GM12878 (cell line): ENCODE measurements at regions not wholly inside any gene's neighbourhood (a gene's known extent, or its start where the extent isn't known, plus 50 kb on each side); places are given as distances from the start of the nearest gene placed in this dataset.

ENCODE experiments used
- ATF2 ChIP-seq: IDR thresholded peaks from 2 replicates; pipeline ENCODE4 v1.6.1; 2012; ENCODE audit warnings: low read length, inconsistent platforms
- ATF7 ChIP-seq: fragments of 450-650 bp; IDR thresholded peaks from 2 replicates; pipeline ENCODE4 v1.6.1; 2016; ENCODE audit warnings: low read depth, mild to moderate bottlenecking
- BMI1 ChIP-seq: fragments of 450-650 bp; IDR thresholded peaks from 2 replicates; pipeline ENCODE4 v1.6.1; 2016; ENCODE audit warnings: mild to moderate bottlenecking, moderate library complexity, borderline replicate concordance
- CBX5 ChIP-seq: sonication (generic); IDR thresholded peaks from 2 replicates; pipeline ENCODE4 v1.6.1; 2016; ENCODE audit warnings: low read depth, moderate library complexity, mild to moderate bottlenecking, inconsistent platforms
- CEBPB ChIP-seq, 2 experiments: fragments of 150-350 bp in 1 of 2; IDR thresholded peaks; 2 replicates each; pipeline ENCODE4 v1.6.1; 2012 to 2014; ENCODE audit warnings: low read depth in 2 of 2, low read length in 2 of 2, borderline replicate concordance in 1 of 2, inconsistent platforms in 1 of 2
- CEBPZ ChIP-seq: fragments of 150-350 bp; IDR thresholded peaks from 2 replicates; pipeline ENCODE4 v1.6.1; 2016; ENCODE audit warnings: low read depth, low read length
- E4F1 ChIP-seq: fragments of 450-650 bp; IDR thresholded peaks from 2 replicates; pipeline ENCODE4 v1.6.1; 2018; ENCODE audit warnings: borderline replicate concordance, mild to moderate bottlenecking; ENCODE audit not compliant: partially characterized antibody
- ELK1 ChIP-seq: IDR thresholded peaks from 2 replicates; pipeline ENCODE4 v1.6.1; 2012; ENCODE audit warnings: low read depth, low read length, improper control_type of control experiment
- EZH2 ChIP-seq: IDR thresholded peaks from 2 replicates; pipeline ENCODE4 v1.6.1; 2012; ENCODE audit warnings: low read depth, mild to moderate bottlenecking, control low read depth, inconsistent platforms, low read length, borderline replicate concordance; ENCODE audit not compliant: control insufficient read depth
- IKZF1 ChIP-seq: fragments of 450-650 bp; conservative IDR thresholded peaks from 2 replicates; pipeline ENCODE4 v1.6.1; 2017; ENCODE audit warnings: antibody characterized with exemption, mild to moderate bottlenecking
- JUNB ChIP-seq: IDR thresholded peaks from 2 replicates; pipeline ENCODE4 v1.6.1; 2016; ENCODE audit warnings: antibody characterized with exemption, mild to moderate bottlenecking
- MTA2 ChIP-seq: fragments of 450-650 bp; IDR thresholded peaks from 2 replicates; pipeline ENCODE4 v1.6.1; 2016; ENCODE audit warnings: low read depth, mild to moderate bottlenecking, moderate library complexity
- NFIC ChIP-seq: IDR thresholded peaks from 2 replicates; pipeline ENCODE4 v1.6.1; 2012; ENCODE audit warnings: low read depth, mild to moderate bottlenecking, inconsistent platforms, low read length, moderate library complexity
- NRF1 ChIP-seq: conservative IDR thresholded peaks from 2 replicates; pipeline ENCODE4 v1.6.1; 2011; ENCODE audit warnings: mild to moderate bottlenecking, low read depth, low read length, improper control_type of control experiment
- RFX5 ChIP-seq: IDR thresholded peaks from 2 replicates; pipeline ENCODE4 v1.6.1; 2011; ENCODE audit warnings: low read depth, low read length, improper control_type of control experiment
- RUNX3 ChIP-seq: IDR thresholded peaks from 2 replicates; pipeline ENCODE4 v1.6.1; 2012; ENCODE audit warnings: low read length, inconsistent platforms
- STAT1 ChIP-seq: fragments of 450-650 bp; conservative IDR thresholded peaks from 2 replicates; pipeline ENCODE4 v1.6.1; 2014; ENCODE audit warnings: antibody characterized with exemption, mild to moderate bottlenecking
- TCF7 ChIP-seq: IDR thresholded peaks from 2 replicates; pipeline ENCODE4 v1.6.1; 2014; ENCODE audit warnings: antibody characterized with exemption, borderline replicate concordance
- USF2 ChIP-seq: IDR thresholded peaks from 2 replicates; pipeline ENCODE4 v1.6.1; 2011; ENCODE audit warnings: low read depth, low read length, improper control_type of control experiment, borderline replicate concordance
- ZSCAN29 ChIP-seq: fragments of 450-650 bp; IDR thresholded peaks from 2 replicates; pipeline ENCODE4 v1.6.1; 2017; ENCODE audit warnings: mild to moderate bottlenecking, moderate library complexity

- TF ChIP-seq ELK1 (no peak), JUNB (peak; percentile 91), RFX5 (0 out of 2 replicates have a peak, but pooled peaks have one; percentile 17), ATF2 (peak; percentile 35; the same call in 1 of the 2 replicates), RUNX3 (peak; percentile 87), MTA2 (peak; percentile 24; the same call in 1 of the 2 replicates), EZH2 (no peak), CBX5 (0 out of 2 replicates have a peak, but pooled peaks have one; percentile 50), BMI1 (no peak), NRF1 (no peak), ATF7 (0 out of 2 replicates have a peak, but pooled peaks have one; percentile 14), NFIC (peak; percentile 51), STAT1 (no peak), E4F1 (no peak), CEBPZ (no peak), ZSCAN29 (no peak), TCF7 (no peak), USF2 (no peak), IKZF1 (no peak), CEBPB (IDR thresholded peaks at IDR 0.05; ENCODE audit: borderline replicate concordance in 1 of 2, low read depth in 2 of 2, low read length in 2 of 2) (no peak)
These were observed 175.8 kb upstream of the PIEZO2 start (continued) for GRCh38 chr18:11324956-11325882.
